ENCODE measurements at regions not wholly inside any gene's neighbourhood (a gene's known extent, or its start where the extent isn't known, plus 50 kb on each side); places are given as distances from the start of the nearest gene placed in this dataset.
"Not testable (repeated sequence)": the region's sequence is repeated elsewhere in the genome, so short reads cannot be mapped to it uniquely, and the experiment has no call there.

DNA sequence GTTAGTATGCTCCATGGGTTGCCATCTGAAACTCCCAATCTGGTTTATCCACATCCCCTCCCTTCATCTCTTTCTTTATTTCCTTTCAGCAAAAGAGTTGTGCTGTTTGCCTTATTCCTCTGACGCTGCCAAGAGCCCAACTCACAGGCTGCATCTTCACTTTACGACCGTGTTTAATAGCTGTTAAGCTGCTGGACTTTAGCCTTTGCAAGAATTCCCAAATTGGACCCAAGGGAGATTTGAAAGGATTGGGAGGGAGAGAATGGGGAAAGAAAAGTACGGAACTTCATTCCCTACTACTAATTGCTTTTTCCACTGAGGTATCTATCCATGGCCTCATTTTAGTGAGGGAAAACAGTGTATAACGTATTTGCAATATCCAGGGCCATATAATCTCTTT lies 263.4 kb upstream of the MEIS1 start:
- no peak for DNase-seq

DNA sequence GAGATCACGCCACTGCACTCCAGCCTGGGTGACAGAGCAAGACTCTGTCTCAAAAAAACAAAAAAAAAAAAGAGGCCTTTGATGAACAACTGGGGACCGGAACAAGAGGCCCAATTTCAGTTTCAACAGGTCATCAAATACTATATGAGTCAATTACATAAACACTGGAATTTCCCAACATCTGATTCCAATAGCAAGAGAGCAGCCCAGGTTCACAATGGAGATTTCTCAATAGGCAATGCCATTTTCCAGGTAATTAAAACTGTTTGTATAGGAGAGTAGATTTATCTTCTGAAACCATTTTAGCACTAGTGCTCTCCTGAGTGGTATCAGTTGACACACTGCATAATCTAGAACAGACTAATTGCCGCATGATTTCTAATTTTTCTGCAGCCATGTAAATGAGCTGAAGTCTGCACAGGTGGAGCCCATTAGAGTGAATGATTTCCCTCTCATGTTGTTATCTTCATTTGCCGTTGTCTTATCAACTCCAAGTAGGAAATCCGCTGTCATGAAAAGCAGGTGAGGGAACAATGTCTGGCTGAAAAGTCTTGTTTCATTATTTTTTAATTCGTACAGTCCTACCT lies 264.1 kb upstream of the MEIS1 start:
- no peak for DNase-seq

DNA sequence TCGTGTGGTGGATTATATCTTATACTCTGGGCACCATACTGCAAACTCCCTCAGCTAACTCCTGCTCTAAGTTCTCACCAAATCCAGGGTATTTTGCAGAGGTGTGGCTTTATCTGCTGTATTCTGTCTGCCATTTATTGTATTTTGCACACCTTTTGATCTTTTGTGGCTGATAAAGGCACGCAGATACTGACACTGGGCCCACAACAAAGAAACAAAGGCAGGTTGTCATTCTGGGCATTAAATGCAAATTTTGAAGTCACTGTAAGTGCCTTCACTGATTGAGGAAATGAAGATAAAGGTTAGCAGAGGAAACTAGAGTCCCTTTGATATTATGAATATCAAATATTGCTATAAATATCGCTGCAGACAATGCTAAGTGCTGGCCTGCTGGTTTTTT lies 265.8 kb upstream of the MEIS1 start:
- no peak for DNase-seq

DNA sequence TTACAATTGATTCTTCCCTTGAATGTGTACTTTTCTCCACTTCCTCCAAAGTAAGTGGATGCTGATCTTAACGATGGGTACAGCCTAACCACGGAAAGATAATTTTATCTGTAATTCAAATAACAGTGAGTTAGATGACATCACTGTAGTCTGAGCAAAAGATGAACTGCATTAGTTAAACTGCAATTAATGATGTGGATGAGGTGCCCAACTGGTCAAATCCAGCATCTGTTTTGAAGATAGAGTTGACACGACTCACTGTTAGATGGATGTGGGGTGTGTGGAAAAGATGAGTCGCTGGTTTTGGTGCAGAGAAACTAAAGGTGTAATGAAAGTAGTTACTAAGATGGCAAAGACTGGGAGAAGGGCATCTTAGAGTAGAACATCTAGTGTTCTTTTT lies 270.5 kb upstream of the MEIS1 start:
- DNase-seq, result no peak

DNA sequence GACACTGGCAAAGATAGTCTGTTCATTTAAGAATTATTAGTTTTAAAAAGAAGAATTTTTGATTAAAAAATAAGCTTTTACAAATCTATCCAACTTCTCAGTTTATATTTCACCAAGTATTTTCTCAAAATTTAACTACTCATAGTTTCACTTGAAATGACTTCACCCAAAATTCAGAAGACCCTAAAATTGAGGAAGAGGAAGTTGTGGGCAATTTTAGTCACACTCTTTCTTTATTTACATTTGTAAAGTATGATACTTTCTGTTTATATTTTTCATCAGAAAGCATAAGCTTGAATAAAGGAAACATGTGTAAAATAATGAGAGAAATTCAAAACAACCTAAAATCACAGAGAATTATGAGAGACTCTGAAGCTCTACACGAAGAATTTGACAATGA lies 278.8 kb upstream of the MEIS1 start:
- DNase-seq, result no peak

DNA sequence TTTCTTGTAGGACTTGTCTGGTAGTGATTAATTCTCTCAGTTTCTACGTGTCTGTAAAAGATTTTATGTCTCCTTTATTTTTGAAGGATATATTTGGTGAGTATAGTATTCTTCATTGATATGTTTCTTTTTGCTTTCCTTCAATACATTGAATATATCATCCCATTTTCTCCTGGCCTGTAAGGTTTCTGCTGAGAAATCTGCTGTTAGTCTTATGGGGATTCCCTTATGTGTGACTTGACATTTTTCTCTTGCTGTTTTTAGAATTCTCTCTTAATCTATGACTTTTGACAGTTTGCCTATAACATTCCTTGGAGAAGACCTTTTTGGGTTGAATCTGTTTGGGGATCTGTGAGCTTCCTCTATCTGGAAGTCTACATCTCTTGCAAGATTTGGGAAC lies 281.0 kb upstream of the MEIS1 start:
- DNase-seq, result no peak

DNA sequence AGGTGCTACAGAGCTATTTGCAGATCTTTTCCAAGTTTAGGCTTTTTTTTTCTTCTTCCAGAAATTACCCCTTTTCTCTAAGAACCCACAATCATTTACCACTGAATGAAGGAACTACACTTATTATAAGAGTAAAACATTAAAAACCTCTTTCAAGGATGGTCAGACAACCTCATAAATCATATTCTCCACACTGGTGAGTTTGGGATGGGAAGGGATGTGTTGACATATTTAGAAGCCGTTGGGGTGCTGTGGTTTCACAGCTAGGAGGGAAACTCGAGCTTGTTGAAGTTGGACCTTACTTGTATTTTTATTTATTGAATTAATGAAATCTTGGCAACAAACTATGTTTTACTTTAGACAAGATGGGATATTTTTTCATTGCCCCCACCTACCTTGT lies 289.4 kb upstream of the MEIS1 start:
- no peak for DNase-seq

DNA sequence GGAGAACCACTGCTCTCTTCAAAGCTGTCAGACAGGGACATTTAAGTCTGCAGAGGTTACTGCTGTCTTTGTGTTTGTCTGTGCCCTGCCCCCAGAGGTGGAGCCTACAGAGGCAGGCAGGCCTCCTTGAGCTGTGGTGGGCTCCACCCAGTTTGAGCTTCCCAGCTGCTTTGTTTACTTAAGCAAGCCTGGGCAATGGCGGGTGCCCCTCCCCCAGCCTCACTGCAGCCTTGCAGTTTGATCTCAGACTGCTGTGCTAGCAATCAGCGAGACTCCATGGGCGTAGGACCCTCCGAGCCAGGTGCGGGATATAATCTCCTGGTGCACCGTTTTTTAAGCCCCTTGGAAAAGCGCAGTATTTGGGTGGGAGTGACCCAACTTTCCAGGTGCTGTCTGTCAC lies 290.6 kb upstream of the MEIS1 start:
- DNase-seq, result not testable (repeated sequence)

DNA sequence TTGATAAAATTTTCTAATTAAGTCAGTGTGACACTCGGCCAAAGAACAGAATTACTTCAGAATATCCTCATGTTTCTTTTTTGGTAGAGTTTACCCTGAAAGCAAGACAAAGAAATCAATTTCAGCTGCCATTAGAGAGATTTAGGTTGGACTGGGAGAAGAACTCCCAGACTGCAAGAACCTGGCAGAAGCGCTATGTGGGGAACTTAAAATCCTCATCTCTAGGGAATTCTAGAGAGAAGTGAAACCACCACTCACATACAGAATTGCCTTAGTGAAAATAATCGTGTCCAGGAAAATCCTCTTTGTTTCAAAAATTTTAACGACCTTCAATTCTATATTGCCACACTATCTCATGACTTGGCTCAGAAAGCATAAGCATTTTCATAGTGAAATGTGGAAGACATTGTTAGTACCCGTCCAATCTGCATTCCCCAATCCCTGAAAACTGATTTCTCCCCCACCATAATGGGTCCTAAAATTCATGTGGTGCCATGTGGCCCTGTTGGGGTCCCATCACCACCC lies 297.3 kb upstream of the MEIS1 start:
- no peak for DNase-seq

DNA sequence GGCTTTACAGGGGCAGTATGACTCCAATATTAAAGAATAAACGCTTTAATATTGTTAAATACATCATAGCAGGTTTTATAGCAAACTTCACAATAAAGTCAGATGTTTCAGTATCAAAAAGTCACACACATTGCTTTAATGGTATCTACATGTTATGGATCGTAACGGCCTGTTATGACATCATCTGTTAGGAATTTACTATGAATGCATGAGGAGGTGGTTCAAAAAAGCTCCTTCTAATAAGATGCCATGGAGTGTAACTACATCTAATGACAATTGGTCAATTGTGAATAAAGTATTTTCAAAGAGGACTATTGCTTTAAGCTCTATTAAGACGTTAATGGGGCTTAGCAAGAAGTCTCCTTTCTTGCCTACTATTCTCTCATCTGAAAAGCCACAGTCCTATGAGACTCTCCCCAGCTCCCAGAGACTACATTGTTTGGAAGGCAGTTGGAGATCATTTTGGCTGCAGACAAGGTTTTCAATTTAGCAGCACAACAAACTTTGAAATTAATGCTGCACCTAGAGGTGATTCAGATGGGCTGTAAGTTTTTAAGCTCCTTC lies 300.7 kb upstream of the MEIS1 start:
- no peak for DNase-seq

DNA sequence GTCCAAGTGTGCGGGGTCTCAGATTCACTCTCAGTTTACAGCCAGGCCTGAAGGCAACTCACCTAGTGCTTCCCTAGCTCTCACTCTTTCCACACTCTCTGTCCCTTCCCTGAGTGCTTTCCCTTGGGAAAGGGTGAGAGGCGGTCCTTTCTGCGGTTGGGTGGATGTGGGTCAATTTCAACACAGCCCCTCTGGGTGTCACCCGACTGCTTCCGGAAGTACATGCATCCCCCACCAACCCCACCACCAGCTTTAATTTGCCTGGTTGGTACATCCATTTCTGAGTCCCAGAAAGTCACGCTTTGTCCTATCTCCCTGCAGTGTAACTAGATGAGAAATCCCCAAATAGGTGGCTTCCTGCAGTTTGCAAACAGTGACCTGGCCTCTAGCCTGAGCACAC lies 307.3 kb upstream of the MEIS1 start:
- no peak for DNase-seq

DNA sequence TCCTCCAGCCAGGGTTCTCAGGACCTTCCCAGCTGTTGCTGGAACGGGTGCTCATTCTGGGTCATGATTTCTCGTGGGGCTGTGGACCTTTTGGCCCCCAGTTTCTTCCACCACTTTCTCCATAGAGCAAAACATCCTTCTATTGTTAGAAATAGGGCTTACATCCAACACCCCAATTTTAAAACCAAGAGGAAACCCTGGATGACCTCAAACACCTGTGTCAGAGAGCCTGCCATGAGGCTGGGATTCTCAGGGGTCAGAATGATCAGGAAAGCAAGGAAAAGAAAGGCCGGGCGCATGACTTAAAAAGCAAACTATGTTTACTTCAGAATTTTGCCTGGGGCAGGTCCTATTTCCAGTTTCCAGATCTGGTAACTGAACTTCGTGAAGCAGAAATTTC lies 307.9 kb upstream of the MEIS1 start:
- no peak for DNase-seq

DNA sequence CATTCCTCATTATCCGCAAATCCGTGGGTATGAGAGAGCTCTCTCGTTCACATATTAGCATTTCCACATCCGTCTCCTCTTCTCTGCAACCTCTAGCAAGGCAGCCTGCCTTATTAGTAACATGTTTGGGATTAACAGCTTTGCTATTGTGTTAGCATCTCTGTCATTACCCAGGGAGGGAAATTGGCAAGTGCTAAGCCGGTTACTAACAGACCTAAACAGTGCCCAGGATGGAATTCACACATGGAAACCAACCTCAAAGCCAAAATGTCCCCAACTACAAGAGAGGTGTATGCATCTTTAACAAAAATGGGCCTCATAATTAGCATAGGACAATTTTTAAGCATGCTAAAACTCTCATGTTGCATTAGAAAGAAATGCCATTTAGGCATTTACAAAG lies 309.0 kb upstream of the MEIS1 start:
- DNase-seq, result no peak

DNA sequence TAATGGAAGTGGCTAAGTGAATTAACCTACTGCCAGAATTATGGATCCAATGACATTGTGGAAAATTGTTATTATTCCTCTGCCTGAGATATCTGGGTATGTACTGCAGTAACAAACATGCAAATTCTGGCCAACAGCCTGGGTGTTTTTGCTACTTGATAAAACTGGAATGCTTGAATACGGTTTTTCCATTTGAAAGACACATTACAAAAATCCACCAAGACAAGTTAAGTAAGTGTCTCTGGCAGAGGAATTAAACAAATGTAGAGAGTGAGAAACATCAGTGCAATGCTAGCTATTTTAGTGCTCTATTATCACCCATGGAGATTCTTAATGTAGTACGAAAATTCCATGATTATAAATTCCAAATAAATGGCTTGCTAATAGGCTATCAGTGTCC lies 312.4 kb upstream of the MEIS1 start:
- no peak for DNase-seq

DNA sequence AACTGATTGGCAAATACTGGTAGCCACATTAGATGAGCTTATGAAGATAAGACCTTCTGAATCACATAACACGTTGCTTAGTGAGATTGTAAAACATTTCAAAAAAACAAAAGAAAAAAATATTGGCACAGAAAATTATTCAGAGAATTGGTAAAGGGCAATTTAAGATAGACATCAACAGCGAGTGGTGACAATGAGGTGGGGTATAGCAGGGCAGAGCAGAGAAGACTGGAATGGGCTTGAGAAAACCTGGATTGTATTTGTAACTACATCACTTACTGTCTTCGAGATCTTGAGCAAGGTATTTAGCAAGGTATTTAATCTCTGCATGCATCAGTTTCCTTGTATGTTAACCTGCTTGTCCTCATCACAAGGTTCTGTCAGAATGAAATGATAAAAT lies 313.0 kb upstream of the MEIS1 start:
- DNase-seq, result no peak

DNA sequence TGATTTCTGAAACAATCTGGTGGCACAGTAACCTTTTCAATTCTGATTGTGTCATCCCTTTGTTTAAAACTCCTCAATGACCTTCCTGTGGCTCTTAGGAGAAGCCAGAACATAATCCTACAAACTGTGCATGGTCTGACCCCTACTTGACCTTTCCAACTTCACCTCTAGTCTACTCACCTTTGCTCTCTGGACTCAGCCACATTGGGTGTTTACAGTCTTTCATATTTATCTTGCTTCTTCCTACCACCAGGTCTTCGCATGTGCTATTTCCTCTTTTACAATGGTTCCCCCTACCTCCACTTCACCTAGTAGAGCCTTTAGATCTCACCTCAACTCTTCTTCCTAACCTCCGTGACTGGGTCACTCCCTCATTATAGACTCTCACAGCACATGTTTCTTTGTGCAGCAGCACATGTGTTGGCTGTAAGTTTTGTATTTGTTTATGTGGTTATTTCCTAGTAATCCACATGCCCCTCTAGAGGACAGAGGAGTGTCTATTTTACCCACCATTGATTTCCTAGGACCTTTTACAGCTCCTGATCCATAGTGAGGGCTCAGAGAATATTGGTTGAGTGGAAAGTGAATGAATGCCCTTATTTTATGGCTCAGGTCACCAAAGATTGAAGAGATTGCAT lies 320.8 kb upstream of the MEIS1 start:
- no peak for DNase-seq

DNA sequence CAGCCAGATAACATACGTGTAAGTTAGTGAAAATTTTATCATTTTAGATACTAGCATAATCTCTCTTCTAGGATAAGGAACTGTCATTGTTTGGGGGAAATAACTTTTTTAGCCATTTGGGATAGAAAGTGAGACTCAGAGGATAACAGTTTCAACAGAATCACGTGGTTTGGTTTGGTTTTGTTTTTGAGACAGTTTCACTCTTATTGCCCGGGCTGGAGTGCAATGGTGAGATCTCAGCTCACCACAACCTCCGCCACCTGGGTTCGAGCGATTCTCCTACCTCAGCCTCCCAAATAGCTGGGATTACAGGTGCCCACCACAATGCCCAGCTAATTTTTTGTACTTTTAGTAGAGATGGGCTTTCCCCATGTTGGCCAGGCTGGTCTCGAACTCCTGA lies 323.2 kb upstream of the MEIS1 start:
- DNase-seq, result no peak

DNA sequence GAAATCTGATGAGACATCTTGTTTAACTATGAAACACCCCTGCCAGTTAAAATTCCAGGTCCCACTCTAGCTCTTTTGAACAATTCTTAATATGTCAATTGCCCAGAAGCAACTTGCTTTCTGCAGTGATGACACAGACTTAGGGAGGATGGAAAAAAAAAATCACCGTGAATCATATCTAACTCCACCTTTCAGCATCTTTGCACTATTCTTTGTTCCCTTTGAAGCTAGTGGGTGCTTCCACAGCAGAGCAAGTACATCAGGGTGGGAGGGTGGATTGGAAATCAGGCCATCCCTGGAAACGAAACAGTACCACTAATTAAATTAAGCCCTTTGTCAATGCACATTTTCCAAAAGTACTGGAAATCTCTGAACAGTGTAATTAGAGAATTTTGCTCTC lies 324.3 kb upstream of the MEIS1 start:
- DNase-seq, result no peak

DNA sequence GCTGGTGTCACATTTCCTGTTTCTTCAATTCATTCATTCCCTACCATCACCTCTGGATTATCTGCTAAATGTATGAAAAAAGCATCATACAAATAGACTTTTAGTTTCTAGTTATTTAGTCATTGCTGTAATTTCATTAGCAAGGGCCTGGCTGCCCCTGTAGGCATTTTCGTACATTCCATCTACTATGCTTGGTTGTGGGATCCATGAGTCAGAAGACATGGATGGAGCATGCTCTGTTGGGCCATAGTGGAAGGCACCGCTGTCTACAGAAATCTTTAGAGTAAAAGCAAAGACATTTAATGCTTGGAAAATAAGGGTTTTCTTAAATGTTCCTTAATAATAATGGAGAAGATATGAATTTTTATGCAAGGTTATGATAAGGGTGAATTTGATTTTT lies 324.8 kb upstream of the MEIS1 start:
- DNase-seq, result no peak

DNA sequence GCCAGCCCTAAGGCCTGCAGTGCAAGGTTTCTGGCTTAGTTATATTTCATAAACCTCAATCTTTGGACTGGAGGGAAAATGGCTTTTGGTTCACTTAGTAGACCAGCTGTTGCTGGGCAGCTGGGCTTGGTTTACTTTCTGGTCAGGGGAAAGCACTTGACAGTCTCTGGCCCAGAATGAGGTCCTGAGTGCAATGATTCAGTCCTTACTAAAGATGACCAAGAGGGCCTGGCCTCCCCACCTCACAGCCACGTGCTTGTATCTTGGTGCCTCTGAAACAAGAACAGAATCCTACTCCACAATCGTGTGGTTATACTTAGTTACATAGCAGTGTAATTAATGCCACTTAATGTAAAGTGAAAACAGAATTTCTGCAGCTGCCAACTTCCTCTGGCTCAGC lies 325.5 kb upstream of the MEIS1 start:
- no peak for DNase-seq

DNA sequence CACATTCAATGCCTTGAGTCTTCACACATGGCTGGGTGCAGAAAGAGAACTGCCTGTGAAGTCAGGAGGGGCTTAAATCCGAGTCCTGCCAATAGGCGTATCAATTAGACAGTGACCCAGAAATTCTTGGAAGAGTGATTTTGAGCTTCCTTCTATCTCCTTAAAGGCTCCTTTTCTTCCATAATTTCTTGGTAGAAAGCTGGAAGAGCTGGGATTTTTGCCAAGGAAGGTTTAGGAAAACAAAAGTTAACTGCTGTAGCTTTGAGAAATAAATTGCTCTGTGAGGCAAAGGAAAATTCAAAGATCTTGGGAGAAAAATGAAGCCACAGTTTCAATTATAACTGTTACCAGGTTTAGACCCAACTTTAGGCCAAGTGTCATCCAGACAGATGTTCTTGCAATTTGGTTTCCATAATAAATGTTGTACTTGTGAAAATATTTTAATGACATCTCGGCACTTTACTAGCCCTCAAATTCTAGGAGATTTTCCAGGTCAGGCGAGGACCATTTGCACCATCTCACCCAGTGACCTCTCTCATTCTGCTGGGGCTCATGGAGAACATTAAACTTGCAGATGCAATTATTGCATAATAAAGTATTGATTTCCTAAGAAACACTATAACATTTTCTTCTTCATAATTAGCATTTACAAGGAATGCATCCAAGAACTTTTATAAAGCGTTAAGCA lies 329.7 kb upstream of the MEIS1 start:
- no peak for DNase-seq

DNA sequence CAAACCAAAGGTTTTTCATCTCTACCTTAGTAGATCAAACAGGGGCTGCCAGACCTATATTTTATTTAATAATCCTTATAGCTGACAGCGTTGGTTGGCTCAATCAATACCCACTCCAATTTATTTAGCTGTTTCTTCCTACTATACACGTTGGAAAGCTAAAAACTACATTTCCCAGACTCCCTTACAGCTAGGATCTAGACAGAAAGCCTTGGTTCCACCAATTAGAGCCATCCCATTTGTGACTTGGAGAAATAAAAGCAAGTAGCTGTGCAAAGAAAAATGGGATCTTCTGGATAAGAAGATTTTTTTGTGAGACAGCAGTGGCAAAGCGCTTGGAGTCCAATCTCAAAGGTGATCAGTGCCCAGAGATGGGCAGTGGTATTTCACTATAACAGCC lies 331.3 kb upstream of the MEIS1 start:
- no peak for DNase-seq

DNA sequence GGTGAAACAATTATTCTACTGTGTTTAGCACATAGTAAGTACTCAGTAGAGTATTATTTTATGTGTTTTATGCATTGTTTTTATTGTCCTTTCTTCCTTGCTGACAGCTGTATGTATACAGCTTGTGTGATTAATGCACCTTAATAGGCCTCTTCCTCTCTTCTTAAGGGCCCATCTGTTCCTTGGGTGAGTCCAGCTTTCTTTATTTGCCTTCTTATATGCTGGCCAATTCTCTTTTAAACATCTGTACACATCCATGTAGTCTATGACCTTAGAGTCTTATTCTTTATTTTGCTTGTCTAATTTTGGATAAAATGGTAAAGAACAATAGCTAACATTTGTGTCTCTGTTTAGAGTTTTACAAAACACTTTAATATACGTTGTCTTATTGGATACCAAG lies 333.7 kb upstream of the MEIS1 start:
- no peak for DNase-seq

DNA sequence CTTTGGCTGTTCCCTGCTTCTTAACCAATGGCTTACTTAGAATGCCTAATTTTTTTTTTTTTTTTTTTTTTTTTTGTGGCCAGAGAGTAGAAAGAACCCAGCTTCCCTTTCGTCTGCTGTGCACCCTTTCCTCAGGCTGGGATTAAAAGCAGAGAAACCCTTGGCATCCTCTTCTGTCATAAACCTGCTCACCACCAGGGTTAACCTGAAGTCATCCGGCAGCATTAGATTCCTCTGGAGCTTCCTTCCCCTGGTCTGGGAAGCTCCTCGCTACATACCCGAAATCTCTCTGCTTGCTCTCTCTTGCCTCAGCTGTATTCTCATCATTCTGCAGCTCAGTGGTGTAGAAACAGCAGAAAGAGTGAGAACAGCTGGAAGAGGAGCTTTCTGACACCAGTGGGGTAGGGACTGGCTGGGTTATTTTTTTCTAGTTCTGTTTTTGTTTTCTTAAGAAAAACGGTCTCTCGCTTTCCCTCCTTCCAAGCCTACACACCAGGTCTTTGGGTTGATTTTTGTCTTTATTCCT lies 339.0 kb upstream of the MEIS1 start:
- DNase-seq, result no peak

Data from activated CD4-positive, alpha-beta T cell treated with anti-CD3 and anti-CD28 coated beads, Interleukin-2, amount 50 U/mL, for 48 hours (primary cell).